ENCODE measurements at regions not wholly inside any gene's neighbourhood (a gene's known extent, or its start where the extent isn't known, plus 50 kb on each side); places are given as distances from the start of the nearest gene placed in this dataset.

DNA sequence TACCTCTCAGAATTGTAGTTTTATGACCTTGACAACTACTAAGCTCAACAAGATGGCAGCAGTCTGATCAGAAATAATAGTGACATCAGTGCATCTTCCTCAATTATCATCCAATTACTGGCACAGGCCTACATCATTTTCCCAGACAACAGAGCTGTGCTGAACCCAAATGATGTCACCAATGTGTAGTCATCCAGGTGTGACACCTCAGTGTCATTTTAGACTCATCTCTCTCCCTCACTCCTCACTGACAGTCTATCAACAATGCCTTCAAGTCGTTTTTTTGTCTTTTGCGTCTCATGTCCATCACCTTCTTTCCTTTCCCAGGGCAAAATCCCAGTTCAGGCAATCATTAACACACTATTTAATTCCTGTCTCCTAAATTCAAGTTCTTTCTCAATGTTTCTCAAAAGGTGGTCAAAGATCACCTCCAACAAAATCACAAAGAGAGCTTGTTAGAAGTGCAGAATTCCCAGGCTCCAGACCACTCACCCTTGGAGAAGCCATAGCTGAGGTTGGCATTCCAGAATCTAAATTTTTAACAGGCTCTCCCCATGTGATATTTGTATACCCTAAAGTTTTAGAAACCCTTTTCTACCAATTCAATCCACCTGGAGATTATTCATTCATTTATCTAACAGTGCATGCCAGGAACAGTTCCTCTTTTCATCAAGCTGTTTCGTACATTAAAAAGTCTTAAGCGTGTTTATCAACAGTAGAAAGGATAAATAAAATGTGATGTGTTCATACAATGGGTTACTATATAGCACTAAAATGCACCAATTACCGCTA lies 125.3 kb upstream of the KLF7 start:
- no peak for DNase-seq

DNA sequence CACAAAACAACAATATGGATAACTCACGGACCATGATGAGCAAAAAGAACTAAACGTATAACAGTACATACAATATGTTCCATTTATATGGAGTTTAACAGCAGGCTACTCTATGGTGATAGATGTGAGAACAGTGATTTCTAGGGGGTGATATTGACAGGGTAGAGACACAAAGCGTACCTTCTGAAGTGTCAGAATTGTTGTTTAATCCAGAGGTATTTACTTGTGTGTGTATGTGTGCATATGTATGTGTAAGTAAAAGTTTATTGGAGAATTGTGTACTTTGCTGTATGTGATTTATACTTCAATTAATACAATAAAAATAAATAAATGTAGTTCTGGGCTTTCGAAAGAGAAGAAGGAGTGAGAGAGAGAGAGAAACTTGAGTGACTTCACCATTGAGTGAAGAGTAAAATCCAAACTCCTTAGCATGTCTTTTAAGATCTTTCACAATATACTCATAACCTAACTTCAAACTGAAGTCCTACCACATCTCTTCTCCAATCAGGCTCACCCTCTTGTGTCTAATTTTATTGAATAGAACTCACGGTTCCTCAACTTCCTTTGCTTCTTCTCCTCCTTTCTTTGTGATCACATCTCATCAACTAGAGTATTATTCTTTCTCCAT lies 126.0 kb upstream of the KLF7 start:
- no peak for DNase-seq

DNA sequence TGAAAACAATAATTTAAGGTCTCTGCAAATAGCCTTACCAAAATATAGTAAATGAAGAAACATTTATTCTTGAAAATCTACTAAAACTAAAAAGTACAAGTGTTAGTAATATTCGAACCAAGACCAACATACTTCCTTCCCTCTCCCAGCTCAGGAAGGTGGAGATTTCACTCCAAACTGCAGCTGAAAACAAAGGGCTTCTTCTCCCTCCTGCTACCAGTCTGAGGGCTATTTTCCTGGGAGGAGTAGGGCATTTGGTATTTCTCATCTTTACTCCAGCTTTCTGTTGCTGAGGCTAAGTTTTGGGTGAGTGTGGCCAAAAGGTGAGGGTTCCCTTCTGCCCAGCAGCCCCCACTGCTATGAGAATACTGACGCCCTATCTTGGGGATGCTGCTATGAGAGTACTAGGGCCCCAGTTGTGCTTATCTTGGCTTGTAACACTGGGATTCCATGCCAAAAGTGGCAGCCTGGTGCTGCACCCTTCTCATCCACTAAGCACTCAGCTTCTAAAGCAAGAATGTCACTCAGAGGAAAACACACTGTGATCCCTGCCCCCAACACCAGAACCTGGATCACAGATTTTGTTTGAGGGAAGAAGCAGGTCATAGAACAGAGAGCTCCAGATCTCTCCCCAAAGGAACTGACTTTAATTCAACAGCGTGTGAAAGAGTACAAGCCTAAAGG lies 130.7 kb upstream of the KLF7 start:
- DNase-seq: no peak

DNA sequence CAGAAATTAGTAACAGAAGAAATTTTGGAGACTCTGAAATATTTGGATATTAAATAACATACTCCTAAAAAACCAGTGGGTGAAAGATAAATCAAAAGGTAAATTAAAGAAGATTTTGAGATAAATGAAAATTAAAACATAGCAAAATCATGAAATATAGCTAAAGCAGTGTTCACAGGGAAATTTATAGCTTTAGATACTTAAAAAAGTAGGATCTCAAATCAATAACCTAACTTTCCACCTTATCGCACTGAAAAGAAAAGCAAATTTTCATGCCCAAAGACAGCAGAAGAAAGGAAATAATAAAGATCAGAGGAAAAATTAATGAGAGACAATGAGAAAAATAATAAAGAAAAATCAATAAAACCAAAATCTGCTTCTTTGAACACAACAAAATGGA lies 135.1 kb upstream of the KLF7 start:
- no peak for DNase-seq

DNA sequence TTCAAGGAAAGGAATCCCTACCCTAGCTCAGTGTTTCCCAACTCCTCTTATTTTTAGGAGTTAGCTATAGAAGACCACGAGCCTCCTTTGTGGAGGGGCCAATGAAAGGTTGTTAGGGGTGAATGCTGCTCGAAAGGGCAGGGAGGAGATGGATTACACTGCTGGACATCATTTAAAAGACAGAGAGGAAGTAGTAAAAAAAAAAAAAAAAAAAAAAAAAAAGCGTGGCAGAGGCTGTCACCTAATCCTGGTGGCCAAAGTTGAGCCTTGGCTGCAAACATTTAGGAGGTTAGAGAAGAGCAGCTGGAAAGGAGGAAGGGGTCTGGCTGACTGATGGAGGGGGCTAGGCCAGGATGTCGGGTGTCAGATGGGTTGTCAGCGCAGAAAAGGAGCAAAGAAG lies 139.0 kb upstream of the KLF7 start:
- no peak for DNase-seq

DNA sequence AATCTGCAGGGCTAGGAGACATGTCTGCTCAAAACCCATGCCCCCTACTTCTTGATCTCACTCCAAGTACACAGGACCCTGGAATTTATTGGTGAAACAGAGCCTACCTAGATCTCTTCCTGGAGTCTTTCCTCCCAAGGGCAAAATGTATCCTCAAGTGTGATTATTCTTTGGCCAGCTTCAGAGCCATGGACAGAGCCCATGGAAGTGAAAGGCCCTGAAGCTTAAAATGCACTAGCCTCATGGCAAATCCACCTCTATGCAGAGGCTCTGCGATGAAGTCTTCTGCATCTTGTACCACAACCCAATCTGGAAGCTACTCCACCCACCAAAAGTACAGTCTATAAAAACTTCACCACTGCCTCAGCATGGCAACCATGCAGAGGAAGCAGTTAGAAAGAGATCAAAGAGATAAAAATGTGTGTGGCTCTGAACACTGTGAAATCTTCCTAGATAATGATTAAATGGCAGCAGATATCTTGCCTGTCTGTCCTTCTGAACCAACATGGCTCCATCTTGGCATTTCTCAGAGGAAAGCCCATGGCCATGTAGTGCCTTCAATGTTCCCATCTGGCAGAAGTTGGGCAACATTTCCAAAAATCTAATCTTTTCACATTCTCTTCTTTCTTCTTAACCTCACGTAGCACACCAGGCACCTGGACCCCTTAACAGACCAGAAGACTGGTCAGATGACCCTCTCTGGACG lies 142.9 kb upstream of the KLF7 start:
- DNase-seq: no peak

DNA sequence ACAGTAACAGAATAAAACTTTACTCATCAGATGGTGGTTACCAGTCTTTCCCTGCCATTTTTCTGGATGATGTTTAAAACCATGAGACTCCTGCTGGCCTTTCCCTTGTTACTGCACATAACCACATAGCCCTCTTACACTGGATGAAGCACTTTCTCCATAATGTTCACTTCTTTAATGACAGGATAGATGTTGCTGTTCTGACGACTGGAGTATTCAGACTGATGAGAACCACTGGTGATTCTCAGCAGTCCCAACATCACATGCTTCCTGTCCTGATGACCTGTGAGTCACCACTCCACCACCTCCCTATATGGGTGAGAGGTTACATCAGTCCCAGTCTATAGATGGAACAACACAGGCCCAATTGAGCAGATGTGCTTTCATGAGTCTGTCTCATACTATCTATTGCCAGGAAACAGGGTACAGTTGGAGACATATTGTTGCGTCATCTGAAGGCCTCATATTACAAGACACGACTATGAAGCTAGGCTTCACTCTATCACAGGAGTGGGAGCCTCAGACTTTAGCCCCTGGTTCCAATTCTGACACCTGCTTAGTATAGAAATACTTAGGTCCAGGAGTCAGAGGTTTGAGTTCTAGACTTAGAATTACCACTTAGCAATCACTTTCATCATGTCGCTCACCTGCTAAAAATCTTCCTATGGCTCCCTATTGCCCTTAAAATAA lies 145.7 kb upstream of the KLF7 start:
- DNase-seq: peak; percentile 53 to 54

DNA sequence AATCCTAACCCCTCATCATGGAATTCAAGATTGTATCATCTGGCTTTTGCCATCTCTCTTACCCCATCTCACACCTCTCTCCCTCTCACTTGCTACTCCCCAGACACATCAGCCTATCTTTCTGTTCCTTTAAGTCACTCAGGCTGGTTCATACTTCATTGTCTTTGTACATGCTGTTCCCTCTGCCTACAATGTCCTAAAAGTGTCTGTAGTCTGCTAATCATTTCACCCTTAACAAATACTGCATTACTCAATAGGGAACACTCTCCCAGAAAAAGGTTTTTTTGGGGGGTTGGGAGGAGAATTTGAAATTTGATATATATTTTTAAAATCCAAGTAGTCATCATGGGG lies 146.2 kb upstream of the KLF7 start:
- no peak for DNase-seq

DNA sequence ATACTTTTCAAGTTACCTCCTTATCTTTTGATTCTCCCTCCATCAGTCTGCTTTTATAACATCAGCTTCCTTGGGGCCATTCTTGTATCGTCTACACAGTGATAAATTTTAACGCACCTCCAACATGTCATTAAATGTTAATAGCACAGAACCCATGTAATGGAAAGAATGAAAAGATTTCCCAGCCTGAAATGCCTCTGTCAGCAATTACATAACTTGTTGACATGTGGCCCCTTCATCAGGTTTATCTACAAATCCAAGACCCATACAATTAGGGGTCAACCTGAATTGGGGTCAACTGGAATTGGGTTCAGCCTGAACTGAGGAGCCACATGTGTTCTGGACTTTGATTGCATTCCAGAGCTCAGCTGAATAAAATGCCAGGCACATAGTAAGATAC lies 148.2 kb upstream of the KLF7 start:
- no peak for DNase-seq

DNA sequence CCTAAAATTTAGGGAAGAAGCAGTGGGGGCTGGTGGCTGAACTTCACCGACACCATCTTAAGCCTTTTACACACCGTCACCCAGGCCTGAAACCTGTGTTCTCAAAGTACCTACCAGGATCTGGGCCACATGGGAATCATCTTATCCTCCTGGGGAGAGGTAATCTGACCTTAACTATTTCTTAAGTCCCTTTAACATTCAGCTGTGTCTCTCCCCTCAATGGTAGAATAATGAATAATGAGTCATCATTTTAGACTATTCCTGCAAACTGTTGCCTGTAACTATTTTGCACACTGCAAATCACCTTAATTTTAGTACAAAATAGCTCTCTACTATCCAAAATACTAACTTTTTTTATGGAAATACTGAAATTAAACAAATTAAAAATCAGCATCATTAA lies 149.4 kb upstream of the KLF7 start:
- DNase-seq: no peak

DNA sequence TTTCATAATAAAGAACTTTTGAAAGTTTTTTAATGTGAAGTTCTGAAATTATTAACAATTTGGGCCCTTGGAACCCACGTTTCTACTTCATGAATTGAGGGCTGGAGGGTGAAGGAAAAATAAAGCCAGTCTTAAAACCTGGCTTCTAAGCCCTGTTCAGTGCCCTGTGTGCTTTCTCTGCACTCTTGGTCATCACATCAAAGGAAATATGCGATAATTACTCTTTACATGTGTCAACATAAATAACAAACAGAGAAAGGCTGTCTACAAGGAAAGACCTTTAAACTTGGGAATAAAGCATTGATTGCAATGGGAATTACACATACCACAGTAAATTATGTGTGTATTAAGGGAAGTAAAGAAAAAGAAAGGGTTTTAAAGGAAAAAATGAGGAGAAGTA lies 150.7 kb upstream of the KLF7 start:
- DNase-seq: no peak

DNA sequence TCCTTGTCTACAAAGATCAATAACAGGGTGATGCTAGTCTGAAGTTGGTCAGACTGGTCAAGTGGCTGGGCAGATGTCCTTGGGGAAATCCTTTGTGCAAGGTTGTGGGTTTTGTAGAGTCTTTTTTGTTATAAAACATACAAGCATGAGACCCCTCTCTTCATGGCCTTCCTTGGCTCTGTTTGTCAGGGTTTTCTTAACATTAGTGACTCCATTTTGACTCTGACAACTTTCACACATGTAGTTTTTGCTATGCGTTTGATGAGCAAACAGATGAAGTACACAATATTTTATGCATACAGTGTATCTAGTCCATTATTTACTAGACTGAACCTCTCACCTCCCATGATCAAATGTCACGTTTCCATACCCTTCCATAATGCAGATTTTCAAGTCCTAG lies 151.2 kb upstream of the KLF7 start:
- DNase-seq: no peak

DNA sequence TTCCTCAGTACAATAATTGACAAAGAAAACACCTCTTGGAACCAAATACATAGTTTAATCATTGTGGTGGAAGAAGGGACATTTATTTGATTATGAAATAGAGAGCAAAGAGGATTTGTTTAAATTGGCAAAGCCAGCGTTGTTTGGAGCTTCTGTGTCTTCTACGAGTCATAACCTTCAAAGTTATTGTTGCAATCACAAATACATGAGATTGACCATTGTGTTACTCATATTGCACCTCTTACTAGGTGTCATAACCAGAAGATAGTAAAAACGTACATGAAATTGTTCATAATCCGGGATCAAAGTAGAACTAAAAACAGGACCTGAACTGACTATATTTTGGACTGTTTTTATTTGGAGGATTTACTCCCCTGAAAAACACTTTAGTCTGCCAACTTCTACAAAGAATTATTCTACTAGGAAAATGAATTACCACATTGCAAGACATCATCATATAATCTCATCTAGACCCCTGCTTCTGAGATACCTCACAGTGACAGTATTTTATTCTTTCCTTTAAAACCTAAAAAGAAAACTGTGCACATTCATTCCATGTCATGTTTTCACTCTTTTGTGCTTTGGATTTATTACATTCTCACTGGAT lies 151.7 kb upstream of the KLF7 start:
- DNase-seq: no peak

DNA sequence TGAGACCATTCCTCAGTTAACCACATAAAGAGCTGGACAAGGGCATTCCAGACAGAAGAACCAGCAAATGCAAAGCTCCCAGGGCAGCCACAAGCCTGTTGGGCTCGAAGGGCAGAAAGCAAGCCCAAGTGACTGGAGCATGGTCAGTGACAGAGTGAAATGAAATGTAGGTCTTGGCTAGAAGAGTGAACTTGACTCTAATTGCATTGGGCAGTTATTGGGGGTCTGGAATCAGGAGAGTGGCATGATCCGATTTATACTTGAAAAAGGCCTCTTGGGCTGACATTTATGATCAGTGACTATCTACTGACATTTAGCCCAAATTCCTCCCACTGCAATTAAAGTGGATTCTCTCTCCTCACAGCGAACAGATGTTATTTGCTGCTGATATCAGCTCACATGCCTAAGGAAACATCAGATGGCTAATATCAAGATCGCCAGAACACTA lies 152.5 kb upstream of the KLF7 start:
- DNase-seq: no peak

DNA sequence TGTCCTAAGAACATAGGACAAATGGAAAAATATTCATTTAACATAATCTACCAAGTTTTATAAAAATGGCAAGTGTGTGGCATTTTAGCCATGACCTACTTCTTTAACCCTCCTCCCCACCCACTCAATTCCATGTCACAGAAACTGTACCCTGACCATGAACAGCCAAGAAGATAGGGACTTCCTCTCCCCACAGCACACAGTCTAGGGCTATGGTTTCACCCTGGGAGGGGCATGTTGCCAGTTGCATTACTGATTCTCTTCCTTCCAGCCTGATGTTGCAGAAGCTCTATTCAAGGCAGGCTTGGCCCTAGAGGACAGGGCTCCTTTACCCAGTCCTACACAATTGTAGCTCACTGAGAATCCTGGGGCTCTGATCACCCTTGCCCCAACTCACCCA lies 153.6 kb upstream of the KLF7 start:
- no peak for DNase-seq

DNA sequence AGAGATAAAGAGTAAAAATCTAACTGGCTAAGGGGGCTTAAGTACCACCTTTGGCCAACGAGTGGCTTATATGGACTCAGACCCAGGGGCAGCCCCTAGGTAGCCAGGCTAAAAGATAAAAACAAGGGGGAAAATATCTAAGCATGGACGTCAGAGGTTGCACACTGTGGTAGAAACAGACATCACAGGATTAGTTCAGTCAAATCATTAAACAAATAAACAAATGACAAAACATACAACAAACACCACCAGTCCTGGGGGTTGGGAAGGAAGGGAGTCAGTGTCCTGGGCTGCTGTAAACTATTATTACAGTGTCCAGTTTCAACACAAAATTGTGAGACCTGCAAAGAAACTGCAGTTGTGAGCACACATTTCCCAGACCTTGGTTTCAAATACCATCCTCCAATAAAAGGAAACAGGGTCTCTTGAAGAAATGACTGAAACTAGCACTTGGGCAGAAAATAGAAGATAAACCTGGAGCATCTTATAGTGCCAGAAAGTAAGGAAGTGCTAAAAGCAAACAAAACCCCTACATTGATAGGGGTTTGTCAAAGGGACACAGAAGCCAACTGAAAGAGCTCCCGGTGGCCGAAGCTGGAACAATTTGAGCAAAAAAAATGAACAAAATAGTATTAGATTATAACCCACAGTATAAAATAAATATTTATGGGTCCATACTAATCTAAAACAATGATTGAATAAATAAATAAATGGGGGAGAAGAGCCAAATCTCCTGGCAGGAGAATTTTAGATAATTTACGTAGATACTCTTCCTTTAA lies 154.8 kb upstream of the KLF7 start:
- no peak for DNase-seq

DNA sequence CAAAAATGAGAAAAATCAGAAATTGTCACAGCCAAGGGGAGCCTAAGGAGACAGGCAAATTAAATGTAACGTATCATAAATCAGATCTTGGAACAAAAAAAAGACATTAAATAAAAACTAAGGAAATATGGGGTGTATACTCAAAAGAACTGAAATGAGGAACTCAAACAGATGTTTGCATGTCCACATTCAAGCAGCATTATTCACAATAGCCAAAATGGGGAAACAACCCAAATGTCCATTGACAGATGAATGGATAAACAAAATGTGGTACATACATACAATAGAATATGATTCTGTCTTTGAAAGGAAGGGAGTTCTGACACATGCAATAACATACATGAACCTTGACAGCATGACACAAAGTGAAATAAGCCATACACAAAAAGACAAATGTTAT lies 155.8 kb upstream of the KLF7 start:
- no peak for DNase-seq

DNA sequence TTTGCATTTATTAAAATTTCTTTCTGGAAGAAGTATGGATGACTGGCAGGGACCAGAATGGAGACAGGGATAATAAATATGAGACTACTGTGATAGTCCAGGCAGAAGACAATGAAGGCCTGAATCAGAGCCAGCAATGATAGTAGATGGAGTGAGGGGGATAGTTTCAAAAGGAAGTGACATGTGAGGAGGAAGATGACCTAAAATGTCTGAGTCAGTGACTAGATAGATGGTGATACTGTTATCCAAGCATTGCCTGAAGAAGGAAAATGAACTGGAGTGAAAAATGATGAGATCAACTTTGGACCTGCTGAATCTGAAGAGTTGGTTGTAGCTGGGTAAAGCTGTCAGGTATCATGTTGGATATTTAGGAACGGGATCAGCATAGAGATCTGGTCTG lies 158.3 kb upstream of the KLF7 start:
- no peak for DNase-seq

DNA sequence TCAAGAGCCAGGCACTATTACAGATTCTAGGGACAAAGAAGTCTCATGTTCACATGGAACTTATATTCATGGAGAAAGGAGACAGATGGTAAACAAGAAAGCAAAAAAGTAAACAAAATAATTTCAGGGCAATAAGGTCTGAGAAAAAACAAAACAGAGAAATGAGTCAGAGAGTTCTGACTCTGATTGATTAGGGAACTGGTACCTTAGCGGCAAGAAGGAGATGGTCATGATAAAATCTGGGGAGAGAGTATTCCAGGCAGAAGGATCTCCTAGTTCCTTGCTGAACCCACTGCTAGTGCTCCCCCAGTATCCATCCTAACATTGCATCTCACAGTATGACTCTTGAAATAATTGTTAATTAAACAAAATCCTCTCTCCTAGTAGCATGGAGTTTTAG lies 161.8 kb upstream of the KLF7 start:
- no peak for DNase-seq

DNA sequence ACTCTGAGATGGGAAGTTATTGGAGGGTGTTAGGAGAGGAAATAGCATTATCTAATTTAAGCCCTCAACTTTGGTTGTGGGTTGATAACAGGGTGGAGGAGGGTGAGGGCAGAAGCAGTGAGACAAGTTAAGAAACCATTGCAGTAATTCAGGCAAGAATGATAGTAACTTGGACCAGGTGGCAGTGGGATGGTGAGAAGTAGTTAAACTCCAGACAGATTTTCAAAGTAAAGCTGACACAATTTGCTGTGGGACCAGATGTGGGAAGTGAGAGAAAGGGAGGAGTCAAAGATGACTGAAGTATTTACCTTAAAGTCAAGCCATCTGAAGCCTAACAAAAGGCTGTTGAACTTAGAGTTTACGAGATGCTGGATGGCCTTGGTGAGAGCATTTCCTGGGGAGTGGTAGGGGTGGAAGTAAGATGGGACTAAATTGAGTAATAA lies 163.2 kb upstream of the KLF7 start:
- no peak for DNase-seq

DNA sequence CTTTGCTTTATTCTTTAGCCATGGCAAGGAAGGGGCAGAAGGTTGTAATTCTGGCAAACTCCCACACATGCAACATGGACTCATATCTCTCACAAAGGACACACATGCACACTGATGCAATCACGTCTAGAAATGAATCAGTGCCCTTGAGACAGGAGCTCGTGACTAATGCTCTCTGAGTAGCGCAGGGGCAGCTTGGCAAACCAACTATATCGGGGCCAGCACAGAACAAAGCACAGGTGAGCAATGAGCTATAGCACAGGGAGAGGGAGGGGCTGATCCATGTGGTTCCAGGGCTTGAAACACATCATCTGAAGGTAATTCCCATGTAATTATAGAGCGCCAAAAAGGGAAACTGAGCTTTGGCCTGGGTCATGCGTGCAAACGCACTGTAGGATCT lies 165.2 kb upstream of the KLF7 start:
- peak; percentile 69 to 75 for DNase-seq

DNA sequence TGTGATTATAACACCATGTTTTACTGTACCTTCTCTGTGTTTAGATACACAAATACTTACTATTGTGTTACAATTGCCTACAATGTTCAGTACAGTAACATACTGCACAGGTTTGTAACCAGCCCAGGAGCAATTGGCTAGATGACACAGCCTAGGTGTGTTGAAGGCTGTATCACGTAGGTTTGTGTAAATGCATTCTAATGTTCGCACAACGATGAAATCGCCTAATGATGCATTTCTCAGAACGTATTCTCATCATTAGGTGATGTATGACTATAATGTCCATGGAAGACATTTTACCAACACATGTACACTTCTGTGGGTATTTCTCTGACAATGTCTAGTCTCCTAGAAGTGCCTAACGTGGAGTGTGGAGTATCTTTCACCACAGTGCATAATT lies 165.9 kb upstream of the KLF7 start:
- DNase-seq: no peak
